GM18520 (cell line): ENCODE measurements at regions not wholly inside any gene's neighbourhood (a gene's known extent, or its start where the extent isn't known, plus 50 kb on each side); places are given as distances from the start of the nearest gene placed in this dataset.

Experiments used
- ATAC-seq: cut with Tn5 transposase; IDR thresholded peaks from one replicate; pipeline ENCODE4 v1.9.1; 2021; ENCODE audit not compliant: unreplicated experiment

DNA sequence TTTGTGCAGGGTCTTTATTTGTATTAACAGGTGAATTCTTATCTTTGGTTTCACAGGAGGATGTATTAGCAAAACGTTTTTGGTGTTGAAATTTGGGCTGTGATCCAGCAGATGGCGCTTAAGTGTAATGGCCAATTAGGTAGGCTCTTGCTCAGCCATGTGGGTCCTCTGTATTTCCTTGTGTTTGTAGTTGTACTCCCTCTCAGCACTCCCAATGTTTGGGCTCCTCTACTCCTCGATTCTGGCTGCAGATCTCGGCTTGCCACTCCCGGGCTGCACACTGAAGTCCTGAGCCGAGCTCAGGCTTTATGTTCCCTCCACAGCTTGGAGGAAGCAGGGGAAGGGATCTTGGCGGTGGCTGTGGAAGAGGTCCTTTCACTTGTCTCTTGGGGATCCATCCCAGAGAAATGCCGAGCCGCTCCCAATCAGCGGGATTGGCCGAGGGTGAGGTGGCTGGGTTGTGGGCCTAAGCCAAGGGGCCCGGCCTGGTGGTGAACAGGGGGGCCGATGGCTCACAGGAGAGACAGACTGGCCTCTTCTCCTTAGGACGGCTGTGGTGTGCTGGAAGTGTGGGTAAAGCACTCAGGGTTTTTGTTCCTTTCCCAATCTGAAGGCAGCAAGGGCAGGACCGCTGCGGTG is 133.7 kb downstream of the AEBP2 start:
- ATAC-seq = no peak

DNA sequence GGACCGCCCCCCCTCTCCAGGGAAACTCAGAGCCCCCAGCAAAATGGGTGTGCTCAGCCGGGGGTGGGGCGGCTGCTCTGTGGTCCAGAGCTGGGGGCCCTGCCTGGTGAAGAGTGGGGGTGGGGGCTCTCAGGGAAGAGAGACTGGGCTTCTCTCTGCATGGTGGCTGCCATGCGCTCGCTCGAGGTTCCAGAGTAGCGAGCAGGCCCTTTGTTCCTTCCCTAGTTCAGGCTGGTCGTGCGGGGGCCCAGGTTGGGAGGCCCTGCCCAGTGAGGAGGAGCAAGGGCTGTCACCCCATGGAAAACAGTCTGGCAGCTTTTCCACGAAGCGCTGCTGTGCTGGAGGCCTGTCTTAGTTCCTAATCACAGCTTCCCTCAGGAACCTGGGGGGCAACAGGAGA is 134.6 kb downstream of the AEBP2 start:
- no peak for ATAC-seq

DNA sequence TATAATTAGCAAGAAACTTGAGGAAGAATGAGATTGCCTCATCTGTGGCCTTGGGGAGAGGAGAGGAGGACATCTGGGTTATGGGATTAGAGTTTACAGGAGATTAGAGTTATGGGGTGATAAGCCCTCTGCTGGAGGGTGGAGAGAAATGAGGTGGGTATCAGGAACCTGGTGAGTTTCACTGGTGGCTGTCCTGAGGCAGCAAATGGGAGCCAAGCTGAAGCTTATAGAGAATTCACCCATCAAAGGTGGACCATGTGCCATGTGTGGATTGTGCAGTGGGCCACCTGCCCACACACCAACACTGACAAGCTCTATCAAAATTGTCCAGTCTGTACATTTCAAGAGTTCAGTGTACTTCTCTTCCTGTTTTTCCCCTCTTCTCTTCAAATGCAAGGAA is 135.3 kb downstream of the AEBP2 start:
- no peak for ATAC-seq

- ATAC-seq = no peak
Observed at GRCh38 chr12:19575337-19576243, 136.3 kb downstream of the AEBP2 start.

DNA sequence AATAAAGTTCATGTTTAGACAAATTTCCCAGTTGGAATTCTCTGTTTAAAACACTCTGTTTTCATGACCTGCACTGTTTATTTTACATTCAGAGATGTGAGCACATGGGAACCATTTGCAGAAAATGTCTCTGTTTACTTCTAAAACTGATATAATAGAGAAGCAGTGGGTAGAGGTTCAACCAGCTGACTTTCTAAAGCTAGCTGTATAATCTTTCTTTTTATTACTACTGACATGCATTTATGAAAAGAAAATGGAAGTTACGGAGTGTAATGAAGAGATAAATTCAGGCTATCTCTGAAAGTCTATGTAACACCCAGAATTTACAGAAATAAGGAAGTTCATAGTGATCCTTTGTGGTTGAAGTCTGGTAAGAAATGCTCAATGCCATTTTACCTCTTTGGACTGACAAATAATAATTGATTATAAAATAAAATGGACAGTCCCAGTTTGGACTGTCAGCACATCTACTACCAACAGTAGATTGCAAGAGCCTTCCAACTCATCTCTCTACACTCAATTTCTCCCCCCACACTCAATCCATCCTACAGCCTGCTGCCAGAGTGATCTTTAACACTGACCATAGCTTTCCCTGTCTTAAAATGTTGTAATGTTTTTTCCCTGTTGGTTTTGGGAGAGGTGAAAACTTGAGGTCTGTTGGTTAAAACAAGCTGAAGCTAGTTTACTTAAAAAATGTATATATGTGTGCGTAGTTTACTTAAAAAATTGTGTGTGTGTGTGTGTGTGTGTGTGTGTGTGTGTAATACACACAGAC is 137.4 kb downstream of the AEBP2 start:
- no peak for ATAC-seq

DNA sequence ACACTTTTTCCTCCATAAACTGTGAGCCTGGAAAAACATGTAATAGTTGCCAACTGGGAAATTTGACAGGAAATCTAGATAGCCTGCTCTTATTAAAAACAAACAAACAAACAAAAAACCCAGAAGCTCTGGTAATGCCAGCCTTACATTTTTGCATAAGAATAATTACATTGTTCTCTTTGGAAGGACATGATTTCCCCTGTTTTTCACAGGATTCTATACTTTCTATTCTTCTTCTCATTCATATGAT is 137.9 kb downstream of the AEBP2 start:
- ATAC-seq = no peak

GRCh38 chr12:19584732-19585131 is 145.4 kb downstream of the AEBP2 start:
- no peak for ATAC-seq

- ATAC-seq = no peak
Observed at GRCh38 chr12:19588951-19589350, 149.7 kb downstream of the AEBP2 start.

DNA sequence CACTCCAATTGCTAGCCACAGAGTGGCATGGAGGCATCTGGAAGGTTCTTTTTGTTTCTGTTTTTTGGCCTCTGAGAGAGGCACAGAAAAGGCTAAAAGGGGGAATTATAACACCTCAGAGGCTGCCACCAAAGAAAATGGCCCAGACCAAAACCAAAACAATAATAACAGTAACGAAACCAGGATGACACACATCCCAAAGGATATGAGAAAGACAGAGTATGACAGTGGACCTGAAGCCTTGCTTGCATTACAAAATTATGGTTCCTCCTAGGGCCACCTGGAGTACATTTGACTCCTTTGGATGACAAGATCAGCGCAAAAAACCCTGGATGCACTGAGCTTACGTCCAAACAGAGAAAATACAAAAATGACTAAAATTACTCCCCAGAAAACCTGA is 152.7 kb downstream of the AEBP2 start:
- no peak for ATAC-seq

DNA sequence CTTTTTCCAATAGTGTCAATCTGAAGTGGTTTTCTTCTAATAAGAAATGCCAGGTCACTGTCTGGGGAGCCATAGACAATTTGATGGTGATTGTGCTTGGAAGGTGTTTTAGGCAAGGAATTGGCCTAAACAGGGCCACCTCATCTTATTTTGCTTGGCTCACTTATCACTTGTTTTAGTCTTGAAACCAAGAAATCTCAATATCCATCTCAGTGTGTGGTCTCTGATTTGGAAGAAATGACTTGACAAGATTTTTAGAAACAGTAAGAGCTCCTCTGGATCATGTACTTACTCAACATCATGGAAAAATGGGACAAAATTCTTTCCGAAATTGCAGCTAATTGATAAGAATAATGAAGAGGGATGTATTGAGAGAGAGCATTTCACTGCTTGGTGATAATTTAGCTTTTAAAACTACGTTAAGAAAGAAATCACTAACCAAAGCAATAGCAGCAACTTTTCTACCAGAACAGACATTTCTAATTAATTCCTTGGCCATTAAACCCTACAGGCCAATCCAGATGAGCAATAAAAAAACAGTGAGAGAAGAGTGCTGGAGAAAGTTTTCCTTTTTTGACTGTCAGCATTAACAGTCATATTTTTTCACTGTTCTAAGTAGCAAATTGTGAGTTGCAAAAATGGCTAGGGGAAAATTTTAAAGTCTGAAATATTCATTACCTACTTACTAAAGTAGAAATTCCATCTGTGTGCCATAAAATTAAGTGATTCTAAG is 157.3 kb downstream of the AEBP2 start:
- ATAC-seq = no peak

DNA sequence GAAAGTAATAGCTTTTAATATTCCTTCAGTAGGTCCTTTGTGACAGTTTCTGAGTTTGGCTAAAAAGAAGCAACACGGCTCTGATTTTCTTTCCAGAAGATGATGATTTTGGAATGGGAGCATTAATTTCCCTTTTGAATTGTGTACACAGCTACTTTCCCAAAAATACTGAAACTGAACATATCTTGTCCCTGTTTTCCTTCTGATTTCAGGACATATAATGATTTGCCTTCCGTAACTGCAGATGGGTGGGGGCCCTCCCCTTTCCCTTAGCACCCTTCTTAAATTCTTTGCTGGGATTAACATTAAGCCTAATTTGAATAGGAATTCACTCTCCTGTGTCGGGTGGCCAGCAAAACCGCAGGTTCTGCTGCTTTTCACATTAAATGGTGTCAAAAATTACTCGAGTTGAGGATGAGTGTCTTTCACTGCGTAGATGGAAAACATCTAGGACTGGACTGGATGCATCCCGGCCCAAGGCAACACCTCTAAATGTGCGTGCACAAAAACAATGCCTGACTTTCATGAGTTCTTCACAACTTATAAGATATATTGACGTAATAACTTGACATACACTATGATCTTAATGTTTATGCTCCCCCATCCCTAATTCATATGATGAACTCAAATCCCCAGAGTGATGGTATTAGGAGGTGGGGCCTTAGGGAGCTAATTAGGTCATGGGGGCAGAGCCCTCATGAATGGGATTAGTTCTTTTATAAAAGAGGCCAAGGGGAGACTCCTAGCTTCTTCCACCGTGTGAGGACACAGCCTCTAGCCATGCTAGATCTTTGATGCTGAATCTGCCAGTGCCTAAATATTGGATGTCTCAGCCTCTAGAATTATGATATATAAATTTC is 158.1 kb downstream of the AEBP2 start:
- no peak for ATAC-seq

- ATAC-seq = no peak
Observed at GRCh38 chr12:19605720-19606119, 166.4 kb downstream of the AEBP2 start.

DNA sequence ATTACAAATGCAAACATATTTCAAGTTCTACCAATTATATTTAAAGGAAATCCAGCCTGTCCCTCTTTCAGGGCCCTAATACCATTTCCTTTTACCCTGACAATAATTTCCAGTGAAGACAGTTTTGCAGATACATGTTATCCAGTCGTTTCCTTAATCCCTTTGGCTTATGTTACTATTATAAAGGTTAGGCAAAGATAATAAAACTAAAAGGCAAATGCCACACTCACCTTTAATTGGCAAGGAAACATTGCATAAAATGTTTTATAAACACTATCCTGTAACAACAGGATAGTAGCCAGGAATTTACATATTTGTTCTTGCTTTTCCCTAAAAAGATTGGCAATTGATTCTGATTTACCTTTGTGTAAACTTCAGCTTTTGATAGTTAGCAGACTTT is 168.7 kb downstream of the AEBP2 start:
- no peak for ATAC-seq

GRCh38 chr12:19613051-19613535 is 173.8 kb downstream of the AEBP2 start:
- no peak for ATAC-seq

DNA sequence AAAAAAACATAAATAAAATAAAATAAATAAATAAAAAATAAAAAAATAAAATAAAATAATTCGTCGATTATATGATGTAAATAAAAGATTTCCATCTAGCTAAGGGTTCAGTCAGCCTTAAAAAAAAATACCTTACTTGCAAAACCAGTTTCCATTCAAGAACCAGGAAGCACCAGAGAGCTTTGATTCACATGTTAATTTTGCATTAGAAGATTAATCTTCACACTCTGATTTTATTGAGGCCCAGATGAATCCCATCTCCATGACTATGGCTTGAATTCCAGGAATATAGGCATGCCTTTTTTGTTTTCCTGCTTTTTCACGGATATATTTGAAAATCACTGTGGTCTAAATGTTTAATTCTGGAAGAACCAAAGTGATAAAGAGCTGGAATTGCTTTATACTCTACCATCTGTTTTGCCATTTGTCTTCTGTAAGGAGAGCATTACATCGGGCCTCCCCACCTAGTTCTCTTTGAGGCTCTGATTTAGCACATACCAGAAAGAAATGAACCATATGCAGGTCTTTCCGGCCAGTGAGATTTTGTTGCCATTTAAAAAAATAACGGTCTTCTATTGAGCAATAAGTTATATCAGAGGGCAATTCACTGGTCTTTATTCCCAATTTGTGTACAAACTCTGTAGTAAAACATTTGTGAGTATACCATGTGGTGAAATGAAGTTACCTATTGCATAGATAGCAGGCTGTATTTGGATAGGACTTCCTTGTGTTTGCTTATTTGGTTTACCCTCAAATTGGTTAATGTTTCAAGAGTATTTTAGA is 175.5 kb downstream of the AEBP2 start:
- no peak for ATAC-seq

DNA sequence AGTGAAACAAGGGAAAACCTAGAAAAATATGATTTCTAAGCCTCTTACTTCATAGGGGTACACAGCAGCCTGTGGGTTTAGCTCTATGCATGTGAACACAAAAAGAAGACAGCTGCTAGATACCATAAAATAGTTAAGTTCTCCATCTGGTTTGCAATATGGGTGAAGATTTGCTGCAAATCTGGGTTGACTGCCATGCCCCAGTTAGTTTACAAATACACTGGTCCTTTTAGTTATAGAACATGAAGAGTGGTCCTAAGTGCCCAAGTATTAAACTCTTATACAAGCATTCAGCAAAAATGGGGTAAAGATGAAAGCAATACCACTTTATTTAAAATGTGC is 176.1 kb downstream of the AEBP2 start:
- no peak for ATAC-seq

- no peak for ATAC-seq
Observed at GRCh38 chr12:19616781-19617180, 177.5 kb downstream of the AEBP2 start.

DNA sequence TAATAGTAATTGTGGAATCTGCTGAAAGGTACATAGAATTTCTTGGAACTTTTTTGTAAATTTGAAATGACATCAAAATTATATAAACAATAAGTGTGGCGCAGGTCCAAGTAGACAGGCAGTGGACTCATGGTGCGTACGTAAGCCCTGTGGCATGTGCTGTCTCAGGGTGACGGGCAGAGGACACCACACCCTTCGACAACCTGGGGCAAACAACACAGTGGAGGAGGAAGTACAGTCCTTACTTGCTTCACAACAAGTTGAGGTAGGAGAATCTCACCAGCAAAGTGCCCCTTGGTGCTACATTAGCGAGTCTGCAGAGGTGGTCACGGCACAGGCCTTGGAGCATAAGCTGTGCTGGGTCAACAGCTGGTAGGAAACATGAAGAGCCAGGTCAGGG is 180.9 kb downstream of the AEBP2 start:
- ATAC-seq = no peak

DNA sequence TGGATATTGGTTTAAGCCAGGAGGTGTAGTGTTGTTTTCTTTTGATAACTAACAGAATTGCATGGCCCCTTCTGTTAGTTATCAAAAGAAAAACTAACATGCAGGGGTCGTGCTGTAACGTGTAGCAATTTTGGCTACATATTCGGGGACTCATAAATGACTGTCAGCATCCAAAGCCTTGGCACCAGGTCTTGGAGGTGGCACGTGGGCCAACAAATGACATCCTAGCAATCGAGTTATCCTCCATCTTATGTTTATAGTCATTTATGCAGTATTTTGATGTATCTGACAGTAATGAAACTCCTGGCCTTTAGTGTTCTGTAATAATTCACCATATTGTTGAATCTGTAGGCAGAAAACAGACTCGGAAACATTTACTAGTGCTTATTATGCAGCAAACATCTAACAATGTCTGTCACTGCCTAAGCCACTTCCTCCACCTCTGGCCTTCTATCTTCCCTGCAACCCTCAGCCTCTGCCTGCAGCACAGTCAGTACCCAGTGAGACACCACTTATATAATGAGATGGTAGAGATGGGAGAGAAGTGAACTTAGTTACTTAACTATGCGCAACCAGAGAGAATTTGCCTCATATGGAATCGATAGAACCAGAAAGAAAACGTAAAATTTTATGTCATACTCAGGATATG is 184.6 kb downstream of the AEBP2 start:
- ATAC-seq = no peak
